HG02678 (cell line): ENCODE measurements at regions not wholly inside any gene's neighbourhood (a gene's known extent, or its start where the extent isn't known, plus 50 kb on each side); places are given as distances from the start of the nearest gene placed in this dataset.
"Not testable (repeated sequence)": the region's sequence is repeated elsewhere in the genome, so short reads cannot be mapped to it uniquely, and the experiment has no call there.

Experiments used
- ATAC-seq: cut with Tn5 transposase; IDR thresholded peaks from one replicate; pipeline ENCODE4 v1.9.1; 2021; ENCODE audit warnings: mild to moderate bottlenecking, moderate library complexity; ENCODE audit not compliant: unreplicated experiment

DNA sequence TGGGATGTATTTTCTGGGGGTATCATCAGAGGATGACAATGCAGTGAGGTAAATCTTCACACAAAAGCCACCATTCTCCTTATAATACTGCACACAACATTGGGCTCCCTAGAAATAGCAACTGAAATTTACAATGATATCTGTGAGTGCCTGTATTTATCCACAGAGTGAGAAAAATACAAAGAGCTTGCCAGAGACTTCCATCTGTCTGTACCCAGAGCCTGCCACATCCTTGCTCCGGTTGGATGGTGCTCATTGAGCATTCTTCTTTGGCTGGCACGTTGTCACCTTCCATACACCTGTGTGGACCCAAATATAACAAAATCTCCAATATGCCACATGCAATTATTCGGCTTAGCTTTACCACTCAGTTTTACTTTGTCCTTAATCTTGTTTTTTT, 189.5 kb upstream of the UFM1 start:
- ATAC-seq, result no peak

DNA sequence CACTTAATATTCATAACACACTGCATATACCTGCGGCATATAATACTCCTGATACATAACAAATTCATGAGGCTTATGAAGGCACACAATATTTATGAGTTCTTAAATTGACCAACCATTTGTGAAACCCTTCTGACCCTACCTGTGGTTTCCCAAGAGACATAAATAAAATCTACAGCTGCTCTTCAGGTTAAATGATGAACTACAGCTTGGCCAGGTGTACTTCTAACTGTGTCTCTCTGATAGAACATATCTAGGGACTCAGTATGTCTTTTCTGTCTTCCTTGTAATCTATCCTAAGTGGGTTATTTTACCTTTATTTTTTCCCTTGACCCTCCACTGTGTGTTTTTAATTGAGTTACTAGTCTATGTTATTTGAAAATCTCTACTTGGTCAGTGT, 189.9 kb upstream of the UFM1 start:
- no peak for ATAC-seq

DNA sequence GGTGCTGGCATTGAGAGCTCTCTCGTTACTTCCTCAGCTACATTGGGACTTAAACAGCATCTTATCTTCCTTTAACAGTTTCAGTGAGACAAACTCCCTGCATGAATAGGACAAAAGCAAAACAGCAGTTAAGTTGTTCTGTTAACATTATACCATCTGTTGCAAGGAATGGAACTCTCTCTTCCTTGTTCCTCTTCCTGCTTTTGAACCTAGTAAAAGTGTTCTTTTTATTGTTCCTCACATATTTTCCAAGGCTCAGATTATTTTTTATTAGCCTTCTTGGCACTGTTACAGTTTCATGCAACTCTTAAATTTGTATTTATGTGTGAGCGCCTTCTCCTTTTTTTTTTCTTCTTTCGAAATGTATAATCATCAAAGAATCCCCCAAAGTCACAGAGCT, 202.6 kb upstream of the UFM1 start:
- ATAC-seq, result no peak

DNA sequence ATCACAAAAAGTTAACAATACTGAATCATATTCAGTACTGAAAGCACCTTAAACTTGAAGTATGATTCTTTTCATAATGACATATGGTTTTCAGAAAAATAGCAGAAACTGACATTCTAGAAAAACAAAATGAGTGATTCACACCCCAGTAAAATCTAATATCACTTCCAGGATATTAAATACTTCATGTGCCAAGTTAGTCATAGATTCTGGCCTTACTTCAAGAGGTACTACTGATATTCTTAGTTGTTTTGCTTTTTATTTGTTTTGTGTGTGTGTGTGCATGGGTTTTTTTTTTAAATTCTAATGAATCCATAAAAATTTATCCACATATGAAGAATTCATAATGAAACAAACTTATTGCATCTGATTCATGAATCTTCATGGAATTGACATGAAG, 207.9 kb upstream of the UFM1 start:
- no peak for ATAC-seq

DNA sequence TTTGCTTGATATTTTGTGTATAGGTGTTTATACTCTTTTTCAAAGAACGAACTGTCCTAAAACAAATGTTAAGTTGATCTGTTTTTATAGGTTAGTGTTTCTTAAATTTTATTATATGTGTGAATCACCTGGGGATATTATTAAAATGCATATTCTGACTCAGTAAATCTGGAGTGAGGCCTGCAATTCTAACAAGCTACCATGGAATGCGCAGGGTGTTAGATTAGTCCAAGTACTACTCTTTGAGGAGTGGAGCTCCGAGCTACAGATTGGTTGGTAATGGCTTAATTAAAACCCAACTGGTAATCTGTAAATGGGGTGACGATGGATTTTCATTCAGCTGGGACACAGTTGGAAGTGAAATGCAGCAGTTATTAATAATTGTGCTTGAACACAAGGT, 214.1 kb upstream of the UFM1 start:
- no peak for ATAC-seq

DNA sequence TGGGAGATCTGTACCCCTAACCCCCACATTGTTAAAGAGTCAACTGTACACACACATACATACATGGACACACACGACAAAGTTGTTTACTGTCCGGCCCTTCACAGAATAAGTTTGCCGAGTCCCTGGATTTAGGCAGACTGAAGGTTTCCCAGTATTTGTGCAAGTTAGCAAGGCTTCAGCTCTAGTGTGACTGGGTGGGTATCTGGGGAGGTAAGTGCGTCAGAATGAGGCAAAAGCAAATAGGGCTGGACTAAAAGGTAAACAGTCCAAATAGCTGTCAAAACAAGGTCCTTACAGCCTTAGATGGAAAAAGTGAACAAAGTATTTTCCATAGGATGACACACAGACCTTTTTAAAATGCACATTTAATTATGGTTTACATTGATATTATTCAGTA, 228.4 kb upstream of the UFM1 start:
- no peak for ATAC-seq

DNA sequence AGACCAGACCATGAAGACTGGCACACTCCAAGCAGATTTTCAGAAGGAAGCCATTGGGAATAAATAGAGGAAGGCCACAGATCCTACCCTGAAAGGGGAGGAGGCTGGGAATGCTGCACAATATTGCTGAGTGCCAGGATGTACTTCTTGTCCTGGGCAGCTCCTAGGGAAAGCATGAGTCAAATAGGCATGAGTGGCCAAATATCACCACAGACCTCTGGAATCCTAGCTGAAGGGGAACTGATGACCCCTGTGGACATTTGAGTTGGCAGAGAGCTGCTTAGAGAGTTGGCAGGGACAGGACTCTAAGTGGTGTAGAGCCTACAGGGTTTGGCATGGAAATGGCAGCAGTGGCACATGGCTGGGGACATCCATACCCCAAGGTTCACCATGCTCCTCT, 234.3 kb upstream of the TRPC4 start:
- ATAC-seq, result no peak

DNA sequence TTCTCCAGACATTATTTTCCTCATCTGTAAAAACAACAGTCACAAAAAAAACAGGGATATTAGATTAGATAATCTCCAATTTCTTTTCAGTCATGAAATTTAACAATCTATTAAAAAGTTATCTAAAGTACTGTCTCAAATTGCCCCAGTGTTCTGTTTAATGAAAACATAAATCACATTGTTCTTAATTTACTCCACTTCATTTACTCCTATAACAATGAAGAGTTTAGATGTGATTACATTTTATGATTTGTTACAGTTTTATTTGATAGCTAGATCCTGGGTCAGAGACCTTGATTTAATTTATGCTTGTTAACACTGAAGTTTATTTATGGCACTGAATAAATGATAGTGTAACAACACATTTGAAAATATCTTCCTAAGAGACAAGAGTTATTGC, 230.2 kb upstream of the TRPC4 start:
- ATAC-seq, result no peak

DNA sequence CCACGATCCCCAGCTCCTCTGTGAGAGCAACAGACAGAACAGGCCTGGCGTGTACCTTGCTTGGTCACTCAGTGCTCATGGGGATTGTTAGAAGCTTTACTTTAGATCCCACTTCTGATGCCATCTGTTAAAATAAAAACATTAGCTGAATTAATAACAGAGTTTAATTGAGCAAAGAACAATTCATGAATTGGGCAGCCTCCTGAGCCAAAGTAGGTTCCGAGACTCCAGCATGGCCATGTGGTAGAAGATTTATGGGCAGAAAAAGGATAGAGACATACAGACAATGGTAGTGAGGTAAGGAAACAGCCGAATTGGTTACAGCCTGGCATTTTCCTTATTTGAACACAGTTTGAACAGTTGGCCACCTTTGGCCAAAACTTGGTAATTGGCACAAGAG, 223.9 kb upstream of the TRPC4 start:
- no peak for ATAC-seq

DNA sequence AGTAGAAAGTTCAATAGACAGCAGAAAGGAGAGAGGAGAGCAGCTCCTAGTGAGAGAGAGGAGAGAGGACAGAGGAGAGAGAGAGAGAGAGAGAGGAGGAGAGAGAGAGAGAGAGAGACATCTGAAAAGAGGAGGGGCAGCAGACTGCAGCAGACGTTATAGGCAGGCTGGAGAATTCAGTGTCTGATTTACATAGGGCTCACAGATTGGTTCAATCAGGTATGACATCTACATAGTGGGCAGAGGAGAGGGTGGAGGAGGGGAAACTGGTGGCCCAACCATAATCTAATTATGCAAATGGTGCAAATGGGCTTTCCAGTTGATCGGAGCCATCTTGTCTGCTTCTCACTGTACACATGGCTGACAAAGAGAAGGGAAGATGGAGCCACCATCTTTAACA, 221.3 kb upstream of the TRPC4 start:
- no peak for ATAC-seq

DNA sequence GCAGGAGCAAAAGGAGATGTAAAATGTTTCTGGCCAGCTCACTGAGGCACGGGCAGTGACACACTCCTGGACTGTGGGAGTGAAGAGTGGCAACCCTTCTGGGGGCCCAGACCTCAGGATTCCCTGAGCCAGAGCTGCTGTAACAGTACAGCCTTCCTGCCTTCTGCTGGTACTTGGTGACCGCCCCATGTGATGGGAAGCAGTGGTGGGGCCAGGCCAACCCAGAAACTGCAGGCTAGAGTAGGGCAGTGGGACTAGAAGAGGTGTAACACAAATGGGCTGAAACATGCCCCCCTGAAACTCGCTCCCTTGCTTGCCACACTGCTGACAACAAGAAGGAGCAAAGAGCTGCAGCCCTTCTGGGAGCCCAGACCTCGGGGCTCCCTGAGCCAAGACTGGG, 217.1 kb upstream of the TRPC4 start:
- ATAC-seq, result no peak

DNA sequence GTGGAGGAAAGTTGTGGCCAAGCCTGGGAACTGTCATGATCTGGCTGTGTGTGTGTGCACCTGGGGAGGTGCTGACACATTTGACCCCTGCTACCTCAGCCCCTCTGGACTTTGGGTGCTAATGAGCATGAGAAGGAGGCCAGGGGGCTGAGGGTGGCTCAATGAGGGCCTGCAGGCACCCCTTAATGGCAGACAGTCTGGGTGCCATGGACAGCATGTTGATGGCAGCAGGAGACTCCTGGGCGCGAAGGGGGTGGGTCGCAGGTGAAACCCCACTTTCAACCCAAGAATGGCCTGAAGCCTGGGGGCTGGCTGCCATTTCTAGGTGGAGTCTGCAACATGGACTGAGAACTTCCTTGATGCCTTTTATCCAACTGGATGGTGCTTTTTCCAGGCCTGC, 216.4 kb upstream of the TRPC4 start:
- ATAC-seq, result no peak

DNA sequence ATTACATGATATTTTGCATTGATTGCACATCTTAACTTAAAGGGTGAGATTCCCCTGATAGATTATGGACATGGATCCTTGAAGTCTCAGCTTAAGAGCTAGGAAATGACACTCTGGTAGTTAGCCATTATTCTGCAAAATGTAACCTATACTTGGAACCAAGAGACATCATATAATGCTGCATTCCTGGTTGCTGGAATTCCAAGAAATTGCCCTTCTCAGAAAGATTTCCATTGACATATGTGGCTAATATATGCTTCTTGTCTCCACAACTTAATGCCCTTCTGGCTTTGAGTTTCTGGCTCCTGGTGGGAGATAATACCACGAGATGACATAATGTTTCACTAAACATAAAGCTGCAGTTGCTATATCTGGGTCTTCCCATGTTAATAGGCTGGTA, 204.4 kb upstream of the TRPC4 start:
- ATAC-seq, result no peak

DNA sequence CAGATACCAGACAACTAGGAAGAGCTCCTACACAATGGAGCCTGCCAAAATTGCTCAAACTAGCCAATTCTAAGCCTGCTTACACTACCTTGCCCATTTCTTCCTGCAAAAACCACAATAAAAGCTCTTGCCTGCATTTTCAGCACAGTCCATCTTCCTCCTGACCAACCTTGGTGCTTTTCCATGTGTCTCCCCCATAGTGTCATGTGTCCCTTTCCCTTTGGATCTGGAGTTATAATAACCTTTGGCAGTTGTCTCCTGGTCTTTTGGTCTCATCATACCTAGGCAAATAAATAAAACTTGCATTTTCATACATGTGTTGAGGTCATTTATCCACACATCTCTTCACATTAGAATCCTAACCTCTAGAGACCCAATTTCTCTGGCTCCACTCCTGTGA, 203.1 kb upstream of the TRPC4 start:
- ATAC-seq, result no peak

DNA sequence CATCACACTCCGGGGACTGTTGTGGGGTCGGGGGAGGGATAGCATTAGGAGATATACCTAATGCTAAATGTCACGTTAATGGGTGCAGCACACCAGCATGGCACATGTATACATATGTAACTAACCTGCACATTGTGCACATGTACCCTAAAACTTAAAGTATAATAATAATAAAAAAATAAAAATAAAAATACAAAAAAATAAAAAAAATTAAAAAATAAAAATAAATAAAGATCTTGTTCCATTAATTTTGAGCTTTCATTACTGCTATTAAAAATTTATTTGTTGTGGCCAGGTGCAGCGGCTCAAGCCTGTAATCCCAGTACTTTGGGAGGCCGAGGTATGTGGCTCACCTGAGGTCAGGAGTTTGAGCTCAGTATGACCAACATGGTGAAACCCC, 201.8 kb upstream of the TRPC4 start:
- not testable (repeated sequence) for ATAC-seq

DNA sequence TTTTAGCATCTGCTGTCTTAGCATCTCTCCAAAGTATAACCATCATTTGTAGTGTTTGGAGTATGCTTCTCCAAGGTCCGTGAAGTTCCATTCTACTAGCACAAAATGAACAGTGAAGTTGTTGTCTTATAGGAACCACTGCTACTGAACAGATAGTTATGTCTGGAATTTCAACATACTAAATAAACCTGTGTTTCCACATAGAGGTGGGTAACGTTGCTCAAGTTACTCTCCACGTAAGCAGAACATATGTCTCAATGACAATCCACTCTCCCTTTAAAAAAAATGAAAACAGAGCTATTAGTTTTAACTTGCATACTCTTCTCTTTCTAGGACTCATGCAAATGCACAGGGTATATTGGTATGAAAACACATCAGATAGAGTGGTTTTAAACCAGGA, 184.3 kb upstream of the TRPC4 start:
- ATAC-seq, result no peak

DNA sequence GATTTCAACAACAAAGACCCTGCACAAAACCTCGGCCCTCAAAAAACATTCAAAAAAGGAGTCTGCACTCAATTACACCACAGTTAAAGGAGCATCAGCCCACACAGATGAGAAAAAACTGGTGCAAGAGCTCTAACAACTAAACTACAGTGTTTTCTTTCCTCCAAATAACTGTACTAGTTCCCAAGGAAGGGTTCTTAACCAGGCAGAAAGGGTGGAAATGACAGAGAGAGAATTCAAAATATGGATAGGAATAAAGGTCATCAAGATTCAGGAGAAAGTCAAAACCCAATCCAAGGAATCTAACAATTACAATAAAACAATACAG, 176.4 kb upstream of the TRPC4 start:
- no peak for ATAC-seq

DNA sequence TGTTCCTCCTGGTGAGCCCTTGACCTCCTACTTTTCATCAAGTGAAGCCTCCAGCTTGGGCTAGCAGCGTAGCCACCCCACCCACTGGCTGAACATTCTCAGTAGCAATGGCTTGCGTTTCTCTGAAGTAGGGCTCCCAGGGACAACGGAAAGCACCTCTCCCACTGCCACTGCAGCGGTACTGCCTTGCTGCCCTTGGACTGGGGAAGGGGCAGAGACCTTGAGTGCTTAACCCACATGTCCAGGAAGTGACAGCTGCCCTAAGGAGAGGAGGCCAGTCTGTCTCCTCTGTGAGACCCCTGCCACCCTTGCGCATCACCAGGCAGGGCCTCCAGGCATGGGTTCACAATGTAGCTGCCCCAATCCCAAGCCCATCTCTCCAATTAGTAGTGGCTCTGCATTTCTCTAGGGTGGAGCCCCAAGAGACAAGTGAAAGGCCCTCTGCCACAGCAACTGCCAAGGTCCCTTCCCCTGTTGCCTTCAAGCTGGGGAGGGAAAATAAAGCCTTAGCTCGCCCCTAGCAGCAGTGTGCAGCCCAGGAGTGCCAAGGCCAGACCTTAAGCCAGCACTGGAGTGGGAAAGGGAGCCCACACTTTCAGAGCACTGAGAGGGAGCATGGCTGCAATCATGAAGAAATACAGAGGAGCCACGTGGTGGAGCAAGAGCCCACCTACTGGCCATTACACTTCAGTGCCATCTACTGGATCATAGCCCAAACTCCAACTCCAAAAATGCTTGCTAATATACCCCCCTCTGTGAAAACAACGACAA, 175.9 kb upstream of the TRPC4 start:
- ATAC-seq, result peak; percentile 86

DNA sequence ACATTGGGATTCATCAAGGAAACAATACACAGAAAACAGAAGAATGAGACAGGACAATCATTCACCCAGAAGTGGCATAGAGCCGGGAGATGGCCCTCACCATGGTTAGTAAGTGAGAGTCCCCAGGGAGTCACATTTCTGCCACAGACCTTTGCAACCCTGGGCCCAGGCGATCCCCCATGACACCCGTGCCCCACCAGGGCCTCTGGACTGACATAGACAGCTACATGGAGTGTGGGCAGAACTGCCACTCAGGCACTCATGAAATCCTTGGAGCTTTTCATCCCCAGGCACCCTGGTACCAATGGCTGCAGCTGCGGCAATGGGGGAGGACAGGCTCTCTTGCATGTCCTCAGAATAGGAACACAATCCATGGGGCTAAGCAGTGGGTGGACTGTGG, 174.5 kb upstream of the TRPC4 start:
- no peak for ATAC-seq

DNA sequence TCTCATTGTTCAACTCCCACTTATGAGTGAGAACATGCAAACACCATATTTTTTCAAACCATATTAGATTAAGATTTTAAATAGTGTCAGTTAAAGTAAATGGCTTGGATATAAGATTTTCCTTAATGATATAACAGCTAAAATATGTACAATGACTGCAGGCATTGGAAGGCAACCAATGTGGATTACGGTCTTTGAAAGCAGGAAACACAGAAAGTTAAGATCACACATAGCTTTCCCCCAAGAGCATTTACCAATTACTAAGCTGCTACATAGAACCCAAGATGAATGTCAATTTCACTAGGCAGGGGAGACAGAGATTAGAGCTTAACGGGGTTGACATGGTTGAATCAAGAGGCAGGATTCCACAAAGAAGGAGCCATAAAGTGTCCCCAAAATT, 173.2 kb upstream of the TRPC4 start:
- ATAC-seq, result no peak

DNA sequence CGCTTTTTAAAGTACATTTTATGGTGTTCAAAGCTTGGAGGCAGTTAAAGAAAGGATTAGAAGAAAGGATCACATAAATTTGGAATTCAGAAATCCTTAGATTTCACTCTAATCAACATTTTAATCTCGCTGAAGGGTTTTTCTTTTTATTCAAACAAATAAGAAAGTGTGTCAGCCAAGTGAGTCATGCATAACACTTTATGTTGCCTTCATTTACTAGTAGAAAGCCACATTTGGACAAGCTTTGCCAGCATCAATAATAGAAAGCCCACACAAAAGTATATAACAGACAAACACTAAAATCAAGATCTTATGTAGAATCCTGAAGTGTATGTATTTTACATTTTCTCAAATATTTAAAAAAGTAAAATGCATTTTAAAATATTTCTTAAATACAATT, 154.9 kb upstream of the TRPC4 start:
- ATAC-seq, result no peak

DNA sequence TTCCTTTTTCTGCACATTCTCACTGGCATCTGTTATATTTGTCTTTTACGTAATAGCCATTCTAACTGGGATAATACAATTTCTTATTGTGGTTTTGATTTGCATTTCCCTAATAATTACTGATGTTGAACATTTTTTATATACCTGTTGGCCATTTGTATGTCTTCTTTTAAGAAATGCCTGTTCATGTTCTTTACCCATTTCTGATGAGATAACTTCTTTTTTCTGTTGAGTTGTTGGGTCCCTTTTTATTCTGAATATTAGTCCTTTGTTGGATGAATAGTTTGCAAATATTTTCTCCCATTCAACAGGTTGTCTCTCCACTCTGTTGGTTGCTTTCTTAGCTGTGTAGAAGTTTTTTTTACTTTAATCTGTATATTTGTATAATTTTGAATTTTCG, 147.7 kb upstream of the TRPC4 start:
- no peak for ATAC-seq

DNA sequence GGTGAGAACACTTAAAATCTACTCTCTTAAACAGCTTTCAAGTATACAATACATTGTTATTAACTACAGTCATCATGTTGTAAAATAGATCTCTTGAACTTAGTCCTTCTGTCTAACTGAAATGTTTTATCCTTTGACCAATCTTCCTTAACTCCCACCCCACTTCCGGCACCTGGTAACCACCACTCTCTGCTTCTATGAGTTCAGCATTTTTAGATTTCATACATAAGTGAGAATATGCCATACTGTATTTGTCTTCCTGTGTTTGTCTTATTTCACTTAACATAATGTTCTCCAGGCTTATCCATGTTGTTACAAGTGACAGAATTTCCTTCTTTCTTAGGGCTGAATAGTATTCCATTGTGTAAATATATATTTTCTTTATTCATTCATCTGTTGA, 144.1 kb upstream of the TRPC4 start:
- ATAC-seq, result no peak

DNA sequence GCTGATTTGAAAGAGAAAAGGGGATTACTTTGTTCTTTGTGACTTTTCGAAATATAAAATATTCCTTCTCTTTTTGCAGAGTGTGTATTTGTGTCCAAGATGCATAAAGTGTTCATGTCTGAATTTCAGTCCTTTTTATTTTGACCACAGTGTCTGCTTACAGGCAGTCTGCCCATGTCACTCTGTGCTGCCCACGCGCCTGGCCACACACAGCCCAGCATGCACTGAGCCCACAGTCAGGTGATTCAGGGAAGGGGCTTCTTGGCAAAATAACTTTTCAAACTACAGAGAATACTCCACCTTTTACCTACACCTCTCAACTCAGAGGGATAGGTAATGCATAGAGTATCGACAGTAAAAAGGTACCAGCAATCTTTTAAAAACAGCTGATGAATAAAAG, 142.5 kb upstream of the TRPC4 start:
- no peak for ATAC-seq
